COR-L47 (cell line): ENCODE measurements at regions not wholly inside any gene's neighbourhood (a gene's known extent, or its start where the extent isn't known, plus 50 kb on each side); places are given as distances from the start of the nearest gene placed in this dataset.
"Not testable (repeated sequence)": the region's sequence is repeated elsewhere in the genome, so short reads cannot be mapped to it uniquely, and the experiment has no call there.

Experiments
- DNase-seq: peaks from one replicate; lab custom pipeline; 2025; lab: John Stamatoyannopoulos, UW

- peak; percentile 26 for DNase-seq
Measured at GRCh38 chr18:961644-962355, 57.1 kb downstream of the ADCYAP1 start.

DNA sequence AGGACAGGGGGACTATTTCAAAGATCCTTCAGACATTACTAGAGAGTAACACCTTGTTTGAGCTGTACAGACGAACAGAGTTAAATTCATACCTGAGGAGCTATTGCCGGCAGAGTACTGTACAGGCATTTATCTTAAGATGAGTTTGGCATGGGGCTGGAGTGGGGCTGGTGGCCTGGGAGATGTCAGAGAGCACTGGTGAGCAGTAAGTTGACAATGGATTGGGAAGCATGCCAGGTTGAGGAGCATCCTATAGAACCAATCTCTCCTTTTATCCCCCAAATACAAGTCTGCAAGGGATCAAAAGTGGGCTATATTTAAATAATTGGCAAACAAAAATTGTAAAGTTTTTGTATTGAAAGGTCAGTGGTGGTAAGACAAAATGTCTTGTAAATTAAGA, 58.6 kb downstream of the ADCYAP1 start:
- DNase-seq, result no peak

DNA sequence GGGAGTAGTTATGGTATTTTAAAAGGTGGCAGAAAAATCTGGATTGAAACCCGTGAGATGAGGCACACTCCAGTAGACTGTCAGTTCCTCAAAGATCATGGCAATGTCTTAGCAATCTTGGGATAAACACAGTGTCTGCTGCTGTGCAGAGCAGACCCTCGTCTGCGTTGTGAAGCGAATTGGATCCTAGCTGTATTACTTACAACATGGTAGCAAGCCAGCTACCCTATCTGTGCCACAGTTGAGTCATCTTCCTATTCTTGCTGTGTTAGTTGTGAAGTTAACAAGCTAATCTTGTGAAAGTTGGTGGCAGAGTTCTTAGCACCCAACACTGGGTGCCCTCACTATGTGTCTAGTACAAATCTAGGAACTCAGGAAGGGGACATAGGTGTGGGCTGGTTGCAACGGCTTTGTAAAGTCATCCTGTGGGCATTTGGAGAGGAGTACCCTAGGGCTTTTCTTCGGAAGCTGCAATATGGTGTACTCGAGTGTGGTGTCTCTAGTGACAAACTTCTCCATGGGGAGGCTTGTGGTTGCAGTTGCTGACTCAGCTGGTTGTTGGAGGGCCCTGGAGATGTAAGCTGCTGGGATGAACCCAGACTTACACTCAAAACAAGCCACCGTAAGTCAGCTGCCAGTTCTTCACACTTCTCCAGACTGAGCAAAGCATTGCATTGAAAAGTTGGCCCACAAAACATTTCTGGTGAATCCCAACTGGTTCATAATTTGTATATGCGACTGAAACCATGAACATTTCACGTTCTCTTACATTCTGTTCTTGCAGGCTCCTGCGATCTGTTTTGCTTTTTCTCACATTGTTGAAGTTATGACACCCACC, 61.5 kb downstream of the ADCYAP1 start:
- DNase-seq, result no peak

DNA sequence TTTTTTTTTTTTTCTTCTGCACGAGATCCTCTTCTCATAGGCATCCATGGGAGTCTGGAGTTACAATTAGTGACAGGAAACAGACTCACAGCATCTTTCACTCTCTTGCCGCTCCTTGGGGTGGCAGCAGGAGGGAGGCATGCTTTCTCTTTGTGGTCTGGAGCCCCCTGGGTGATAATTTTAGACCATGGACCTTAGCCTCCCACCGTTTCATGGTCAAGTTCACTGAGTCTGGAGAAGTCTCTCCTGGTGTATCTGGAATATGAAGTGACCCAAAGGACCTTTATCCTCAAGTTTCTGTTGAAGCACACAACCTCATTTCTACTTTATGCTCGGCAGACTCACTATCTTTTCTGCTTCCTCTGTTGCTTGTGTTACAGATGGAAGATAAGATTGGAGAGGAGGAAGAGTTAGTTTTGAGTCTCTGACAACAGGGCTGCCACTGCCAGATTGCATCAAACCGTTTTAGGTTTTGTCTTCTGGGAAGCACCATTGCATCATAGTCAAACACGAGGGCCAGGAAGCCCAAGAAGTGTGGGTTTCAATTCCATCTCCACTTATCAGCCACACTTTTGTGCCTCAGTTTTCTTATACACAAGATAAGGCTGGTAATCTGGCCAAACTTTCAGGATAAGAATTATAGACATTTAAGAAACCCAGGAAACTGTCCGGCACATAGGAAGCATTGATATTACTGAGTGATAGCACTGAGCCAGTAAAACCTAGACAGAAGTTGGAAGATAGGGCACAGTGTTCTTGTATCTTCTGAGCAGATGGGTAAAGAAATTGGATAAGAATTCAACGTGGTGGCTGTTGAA, 62.3 kb downstream of the ADCYAP1 start:
- DNase-seq, result no peak

DNA sequence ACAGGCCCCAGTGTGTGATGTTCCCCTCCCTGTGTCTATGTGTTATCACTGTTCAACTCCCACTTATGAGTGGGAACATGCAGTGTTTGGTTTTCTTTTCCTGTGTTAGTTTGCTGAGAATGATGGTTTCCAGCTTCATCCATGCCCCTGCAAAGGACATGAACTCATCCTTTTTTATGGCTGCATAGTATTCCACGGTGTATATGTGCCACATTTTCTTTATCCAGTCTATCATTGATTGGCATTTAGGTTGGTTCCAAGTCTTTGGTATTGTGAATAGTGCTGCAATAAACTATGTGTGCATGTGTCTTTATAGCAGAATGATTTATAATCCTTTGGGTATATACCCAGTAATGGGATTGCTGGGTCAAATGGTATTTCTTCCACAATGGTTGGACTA, 64.2 kb downstream of the ADCYAP1 start:
- DNase-seq, result not testable (repeated sequence)

DNA sequence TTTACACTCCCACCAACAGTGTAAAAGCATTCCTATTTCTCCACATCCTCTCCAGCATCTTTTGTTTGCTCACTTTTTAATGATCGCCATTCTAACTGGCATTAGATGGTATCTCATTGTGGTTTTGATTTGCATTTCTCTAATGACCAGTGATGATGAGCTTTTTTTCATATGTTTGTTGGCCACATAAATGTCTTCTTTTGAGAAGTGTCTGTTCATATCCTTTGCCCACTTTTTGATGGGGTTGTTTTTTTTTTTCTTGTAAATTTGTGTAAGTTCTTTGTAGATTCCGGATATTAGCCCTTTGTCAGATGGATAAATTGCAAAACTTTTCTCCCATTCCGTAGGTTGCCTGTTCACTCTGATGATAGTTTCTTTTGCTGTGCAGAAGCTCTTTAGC, 64.6 kb downstream of the ADCYAP1 start:
- not testable (repeated sequence) for DNase-seq

- DNase-seq, result not testable (repeated sequence)
Measured at GRCh38 chr18:974606-975005, 69.9 kb downstream of the ADCYAP1 start.

DNA sequence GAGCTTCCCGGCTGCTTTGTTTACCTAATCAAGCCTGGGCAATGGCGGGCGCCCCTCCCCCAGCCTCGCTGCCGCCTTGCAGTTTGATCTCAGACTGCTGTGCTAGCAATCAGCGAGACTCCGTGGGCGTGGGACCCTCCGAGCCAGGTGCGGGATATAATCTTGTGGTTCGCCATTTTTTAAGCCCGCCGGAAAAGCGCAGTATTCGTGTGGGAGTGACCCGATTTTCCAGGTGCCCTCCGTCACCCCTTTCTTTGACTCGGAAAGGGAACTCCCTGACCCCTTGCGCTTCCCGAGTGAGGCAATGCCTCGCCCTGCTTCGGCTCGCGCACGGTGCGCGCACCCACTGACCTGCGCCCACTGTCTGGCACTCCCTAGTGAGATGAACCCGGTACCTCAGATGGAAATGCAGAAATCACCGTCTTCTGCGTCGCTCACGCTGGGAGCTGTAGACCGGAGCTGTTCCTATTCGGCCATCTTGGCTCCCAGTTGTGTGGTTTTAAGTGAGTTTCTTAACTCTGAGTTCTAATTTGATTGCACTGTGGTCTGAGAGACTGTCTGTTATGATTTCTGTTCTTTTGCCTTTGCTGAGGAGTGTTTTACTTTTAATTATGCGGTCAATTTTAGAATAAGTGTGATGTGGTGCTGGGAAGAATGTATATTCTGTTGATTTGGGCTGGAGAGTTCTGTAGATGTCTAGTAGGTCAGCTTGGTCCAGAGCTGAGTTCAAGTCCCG, 71.9 kb downstream of the ADCYAP1 start:
- not testable (repeated sequence) for DNase-seq

GRCh38 chr18:977327-977726, 72.7 kb downstream of the ADCYAP1 start:
- not testable (repeated sequence) for DNase-seq

DNA sequence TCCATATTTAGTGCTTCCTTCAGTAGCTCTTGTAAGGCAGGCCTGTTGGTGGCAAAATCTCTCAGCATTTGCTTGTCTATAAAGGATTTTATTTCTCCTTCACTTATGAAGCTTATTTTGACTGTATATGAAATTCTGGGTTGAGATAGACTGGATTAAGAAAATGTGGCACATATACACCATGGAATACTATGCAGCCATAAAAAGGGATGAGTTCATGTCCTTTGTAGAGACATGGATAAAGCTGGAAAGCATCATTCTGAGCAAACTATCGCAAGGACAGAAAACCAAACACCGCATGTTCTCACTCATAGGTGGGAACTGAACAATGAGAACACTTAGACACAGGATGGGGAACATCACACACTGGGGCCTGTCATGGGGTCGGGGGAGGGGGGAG, 73.1 kb downstream of the ADCYAP1 start:
- DNase-seq, result not testable (repeated sequence)

DNA sequence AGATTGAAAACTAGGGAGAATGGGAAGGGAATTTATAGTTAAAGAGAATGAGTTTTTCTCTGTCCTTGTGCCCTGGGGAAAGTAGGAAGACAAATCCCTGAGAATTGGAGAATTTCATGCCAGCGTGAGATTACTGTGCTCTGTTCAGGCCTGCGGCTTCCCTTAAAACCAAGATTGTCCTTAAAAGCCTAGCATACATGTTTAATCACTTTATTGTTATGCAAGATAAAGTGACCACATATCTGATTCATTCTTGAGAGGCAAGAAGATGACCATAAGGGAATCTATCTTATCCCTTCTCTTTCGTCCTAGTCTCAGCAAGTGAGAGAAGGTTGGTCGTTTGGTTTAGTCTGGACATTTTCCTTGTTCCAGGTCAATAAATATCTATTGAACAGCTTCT, 75.9 kb downstream of the ADCYAP1 start:
- DNase-seq, result no peak

DNA sequence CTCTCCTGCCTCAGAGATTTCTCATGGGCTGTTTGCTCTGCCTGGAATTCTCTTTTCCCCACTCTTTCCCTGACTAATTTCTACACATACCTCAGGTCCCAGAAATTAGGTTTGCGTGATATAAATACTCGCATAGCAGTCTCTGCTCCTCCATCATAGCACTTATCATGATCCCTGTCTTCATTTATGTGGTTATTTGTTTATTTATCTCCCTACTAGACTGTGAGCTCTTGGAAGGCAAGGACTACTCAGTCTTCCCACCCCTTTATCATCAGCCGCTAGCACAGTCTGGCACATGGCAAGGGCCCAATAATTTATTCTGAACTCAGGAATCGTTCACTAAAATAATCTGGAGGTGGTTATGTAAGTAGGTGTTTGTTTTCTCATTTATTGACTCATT, 79.3 kb downstream of the ADCYAP1 start:
- no peak for DNase-seq

DNA sequence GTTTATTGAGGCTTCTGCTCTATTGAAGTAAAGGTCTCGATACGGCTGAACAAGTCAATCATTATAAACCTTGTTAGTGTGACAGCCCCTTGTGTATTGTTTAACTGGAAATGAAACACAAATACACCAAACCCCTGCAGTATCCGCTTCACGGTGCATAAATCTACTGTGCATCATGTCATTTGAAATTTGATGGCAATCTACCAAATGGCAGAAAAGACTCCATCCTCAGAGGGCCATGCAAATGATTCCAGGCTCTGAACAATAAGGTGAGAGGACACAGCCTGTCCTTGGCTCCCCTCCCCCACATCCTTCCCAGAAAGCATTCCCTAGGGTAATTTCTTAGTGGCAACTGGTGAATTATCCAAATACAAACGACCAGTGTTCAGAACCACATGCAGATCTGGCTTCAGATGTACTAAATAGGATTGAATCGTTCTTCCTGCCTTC, 80.6 kb downstream of the ADCYAP1 start:
- peak; percentile 83 for DNase-seq

- no peak for DNase-seq
Measured at GRCh38 chr18:986051-986450, 81.4 kb downstream of the ADCYAP1 start.

- no peak for DNase-seq
Measured at GRCh38 chr18:986552-986951, 81.9 kb downstream of the ADCYAP1 start.

GRCh38 chr18:987325-988186, 82.9 kb downstream of the ADCYAP1 start:
- DNase-seq, result no peak

DNA sequence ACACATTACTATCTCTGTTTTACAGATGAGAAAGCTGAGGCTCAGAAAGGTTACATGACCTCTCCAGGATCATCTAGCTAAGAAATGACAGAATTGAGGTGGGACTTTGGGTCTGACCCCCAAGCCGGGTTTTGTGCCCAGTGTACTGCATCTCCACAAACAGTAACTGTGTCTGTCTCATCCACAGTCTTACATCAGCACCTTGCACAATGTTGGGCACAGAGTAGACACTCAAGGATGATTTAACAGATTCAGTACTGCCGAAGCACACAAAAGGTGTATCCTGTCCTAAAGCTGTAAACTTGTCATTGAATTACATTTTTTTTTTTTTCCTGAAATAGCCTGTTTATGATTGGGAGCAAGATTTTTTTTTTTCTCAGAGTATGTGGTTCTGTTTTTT, 84.8 kb downstream of the ADCYAP1 start:
- no peak for DNase-seq

GRCh38 chr18:990197-990596, 85.5 kb downstream of the ADCYAP1 start:
- DNase-seq, result no peak

DNA sequence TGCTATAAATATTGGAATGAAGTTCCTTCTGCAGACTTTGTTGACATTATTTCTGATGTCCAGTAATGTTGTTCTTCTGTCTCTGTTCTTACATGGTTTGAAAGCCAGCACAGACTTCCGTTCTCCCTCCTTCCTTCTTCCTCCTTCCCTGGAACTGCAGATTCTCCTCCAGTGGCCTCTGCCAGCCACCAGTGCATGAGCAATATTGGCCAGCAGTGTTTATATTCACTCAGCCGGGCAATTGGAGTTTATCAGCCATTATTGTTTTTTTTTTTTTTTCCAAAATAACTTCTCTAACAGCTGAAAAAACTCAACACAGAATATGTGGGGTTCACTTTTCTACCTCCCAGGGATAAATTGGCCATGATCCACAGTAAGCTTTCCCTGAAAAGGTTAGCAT, 86.8 kb downstream of the ADCYAP1 start:
- DNase-seq, result no peak

GRCh38 chr18:993560-993959, 88.9 kb downstream of the ADCYAP1 start:
- DNase-seq, result no peak

DNA sequence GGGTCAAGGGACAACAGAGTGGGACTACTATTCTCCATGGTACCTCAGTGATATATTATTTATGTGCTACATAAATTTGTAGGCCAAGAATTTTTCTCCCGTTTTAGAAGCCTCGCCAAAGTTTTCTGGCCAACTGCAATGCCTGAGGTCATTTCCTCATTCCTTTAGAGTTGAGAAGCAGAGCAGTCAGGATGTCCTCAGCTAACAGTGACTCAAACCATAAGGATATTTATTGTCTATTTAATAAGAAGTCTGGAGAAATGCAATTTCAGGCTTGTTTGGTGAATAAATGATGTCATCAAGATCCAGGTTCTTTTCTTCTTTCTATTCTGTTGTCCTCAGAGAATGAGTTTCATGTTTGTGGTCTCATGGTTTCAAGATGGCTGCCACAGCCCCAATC, 91.0 kb downstream of the ADCYAP1 start:
- DNase-seq, result no peak
